ENCODE measurements at regions not wholly inside any gene's neighbourhood (a gene's known extent, or its start where the extent isn't known, plus 50 kb on each side); places are given as distances from the start of the nearest gene placed in this dataset.

DNA sequence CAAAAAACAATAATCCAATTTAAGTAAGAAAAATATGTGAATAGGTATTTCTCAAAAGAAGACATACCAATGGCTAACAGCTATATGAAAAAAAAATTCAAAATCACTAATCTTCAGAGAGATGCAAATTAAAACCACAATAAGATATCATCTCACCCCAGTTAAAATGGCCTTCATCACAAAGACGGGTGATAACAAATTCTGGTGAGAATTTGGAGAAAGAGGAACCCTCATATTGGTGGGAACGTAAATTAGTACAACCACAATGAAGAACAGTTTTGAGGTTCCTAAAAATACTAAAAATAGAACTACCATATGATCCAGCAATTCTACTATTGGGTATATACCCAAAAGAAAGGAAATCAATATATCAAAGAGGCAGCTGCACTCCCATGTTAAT is 94.3 kb downstream of the TMEM167A start:
- no peak for TF ChIP-seq EZH2phosphoT487 (IDR thresholded peaks at IDR 0.05)
- TF ChIP-seq, protein P1, sequence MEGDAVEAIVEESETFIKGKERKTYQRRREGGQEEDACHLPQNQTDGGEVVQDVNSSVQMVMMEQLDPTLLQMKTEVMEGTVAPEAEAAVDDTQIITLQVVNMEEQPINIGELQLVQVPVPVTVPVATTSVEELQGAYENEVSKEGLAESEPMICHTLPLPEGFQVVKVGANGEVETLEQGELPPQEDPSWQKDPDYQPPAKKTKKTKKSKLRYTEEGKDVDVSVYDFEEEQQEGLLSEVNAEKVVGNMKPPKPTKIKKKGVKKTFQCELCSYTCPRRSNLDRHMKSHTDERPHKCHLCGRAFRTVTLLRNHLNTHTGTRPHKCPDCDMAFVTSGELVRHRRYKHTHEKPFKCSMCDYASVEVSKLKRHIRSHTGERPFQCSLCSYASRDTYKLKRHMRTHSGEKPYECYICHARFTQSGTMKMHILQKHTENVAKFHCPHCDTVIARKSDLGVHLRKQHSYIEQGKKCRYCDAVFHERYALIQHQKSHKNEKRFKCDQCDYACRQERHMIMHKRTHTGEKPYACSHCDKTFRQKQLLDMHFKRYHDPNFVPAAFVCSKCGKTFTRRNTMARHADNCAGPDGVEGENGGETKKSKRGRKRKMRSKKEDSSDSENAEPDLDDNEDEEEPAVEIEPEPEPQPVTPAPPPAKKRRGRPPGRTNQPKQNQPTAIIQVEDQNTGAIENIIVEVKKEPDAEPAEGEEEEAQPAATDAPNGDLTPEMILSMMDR (IDR thresholded peaks at IDR 0.05) = no peak
